ENCODE measurements at regions not wholly inside any gene's neighbourhood (a gene's known extent, or its start where the extent isn't known, plus 50 kb on each side); places are given as distances from the start of the nearest gene placed in this dataset.

GRCh38 chr5:142408536-142408935, 83.7 kb upstream of the SPRY4 start (continued):
- TF ChIP-seq USF1 (CRISPR knock-in tag; IDR thresholded peaks at IDR 0.05): no peak
- TF ChIP-seq SMAD4 (CRISPR knock-in tag; conservative IDR thresholded peaks at IDR 0.05): no peak
- TF ChIP-seq PPARD (CRISPR knock-in tag; IDR thresholded peaks at IDR 0.05): no peak
- TF ChIP-seq HDAC6 (IDR thresholded peaks at IDR 0.05; ENCODE audit: low read depth, low read length): no peak
- no peak for TF ChIP-seq ELK1 (CRISPR knock-in tag; IDR thresholded peaks at IDR 0.05)
- no peak for TF ChIP-seq RREB1 (CRISPR knock-in tag; IDR thresholded peaks at IDR 0.05)

All from K562 (cell line).